Neural crest cell (in vitro differentiated cells): ENCODE measurements at regions not wholly inside any gene's neighbourhood (a gene's known extent, or its start where the extent isn't known, plus 50 kb on each side); places are given as distances from the start of the nearest gene placed in this dataset.

Experiments used
- DNase-seq: peaks from one replicate; pipeline ENCODE4 v3.0.0; 2021; ENCODE audit warnings: low read depth, mixed read lengths, low spot score
- H3K27ac Mint-ChIP-seq: one replicate; pipeline ENCODE4 v1.8.0; 2021; ENCODE audit warnings: mild to moderate bottlenecking, mixed read lengths; ENCODE audit not compliant: unreplicated experiment
- H3K27me3 Mint-ChIP-seq: 2 replicates; pipeline ENCODE4 v1.8.0; 2021; ENCODE audit warnings: low read depth, mild to moderate bottlenecking, mixed read lengths
- H3K36me3 Mint-ChIP-seq: 2 replicates; pipeline ENCODE4 v1.8.0; 2021; ENCODE audit warnings: low read depth, mild to moderate bottlenecking, mixed read lengths
- H3K4me1 Mint-ChIP-seq: 2 replicates; pipeline ENCODE4 v1.8.0; 2021; ENCODE audit warnings: mixed read lengths
- H3K4me3 Mint-ChIP-seq: one replicate; pipeline ENCODE4 v1.8.0; 2021; ENCODE audit warnings: mild to moderate bottlenecking, mixed read lengths
- H3K9me3 Mint-ChIP-seq: 2 replicates; pipeline ENCODE4 v1.8.0; 2021; ENCODE audit warnings: mixed read lengths
- CTCF ChIP-seq: fragments of 200-600 bp; sonication (generic); conservative IDR thresholded peaks from 2 replicates; pipeline ENCODE4 v1.5.0; 2021; ENCODE audit warnings: antibody characterized with exemption, mild to moderate bottlenecking

- Mint-ChIP-seq H3K27me3 (peaks cover 24% of the 10 kb centered on the region), H3K9me3 (no peaks in the 10 kb centered on the region), H3K4me1 (peaks cover 7% of the 10 kb centered on the region), H3K27ac (peak overlapping the region; percentile 9), H3K4me3 (no peak overlapping the region), H3K36me3 (no peaks in the 10 kb centered on the region)
- TF ChIP-seq CTCF = no peak
- no peak for DNase-seq
Observed at GRCh38 chr1:34379911-34380310, 203.2 kb downstream of the C1orf94 start.

- no peaks in the 10 kb centered on the region for H3K36me3 Mint-ChIP-seq
- TF ChIP-seq CTCF = no peak
Observed at GRCh38 chr1:34380526-34381124, 203.9 kb downstream of the C1orf94 start.

GRCh38 chr1:34389974-34390373 is 213.3 kb downstream of the C1orf94 start:
- H3K4me1 Mint-ChIP-seq = no peaks in the 10 kb centered on the region
- DNase-seq = no peak
- no peak for TF ChIP-seq CTCF
- H3K4me3 Mint-ChIP-seq = no peak overlapping the region
- H3K36me3 Mint-ChIP-seq = peaks cover 5% of the 10 kb centered on the region
- peaks cover 21% of the 10 kb centered on the region for H3K27me3 Mint-ChIP-seq
- H3K27ac Mint-ChIP-seq = no peak overlapping the region
- peaks cover 7% of the 10 kb centered on the region for H3K9me3 Mint-ChIP-seq

More at GRCh38 chr1:34380526-34381124, 203.9 kb downstream of the C1orf94 start:
- no peak overlapping the region for H3K27ac Mint-ChIP-seq
- no peaks in the 10 kb centered on the region for H3K9me3 Mint-ChIP-seq
- H3K4me1 Mint-ChIP-seq = peaks cover 7% of the 10 kb centered on the region
- no peak for DNase-seq
- no peak overlapping the region for H3K4me3 Mint-ChIP-seq
- peaks cover 24% of the 10 kb centered on the region for H3K27me3 Mint-ChIP-seq

GRCh38 chr1:34396042-34396441 is 219.3 kb downstream of the C1orf94 start:
- Mint-ChIP-seq H3K4me1 (no peaks in the 10 kb centered on the region), H3K9me3 (no peaks in the 10 kb centered on the region), H3K4me3 (no peak overlapping the region), H3K27ac (no peak overlapping the region), H3K36me3 (peaks cover 3% of the 10 kb centered on the region), H3K27me3 (peaks cover 17% of the 10 kb centered on the region)
- no peak for DNase-seq
- no peak for TF ChIP-seq CTCF

- Mint-ChIP-seq H3K4me3 (no peak overlapping the region), H3K36me3 (no peaks in the 10 kb centered on the region), H3K27ac (no peak overlapping the region), H3K9me3 (no peaks in the 10 kb centered on the region), H3K4me1 (no peaks in the 10 kb centered on the region), H3K27me3 (peaks cover 10% of the 10 kb centered on the region)
- DNase-seq = no peak
- no peak for TF ChIP-seq CTCF
Observed at GRCh38 chr1:34398241-34398915, 221.7 kb downstream of the C1orf94 start.
